ENCODE measurements at regions not wholly inside any gene's neighbourhood (a gene's known extent, or its start where the extent isn't known, plus 50 kb on each side); places are given as distances from the start of the nearest gene placed in this dataset.

- H4K20me1 ChIP-seq (ENCODE audit: insufficient read depth), result no peaks in the 10 kb centered on the region
- TF ChIP-seq EZH2 (IDR thresholded peaks at IDR 0.05; ENCODE audit: borderline replicate concordance, insufficient read depth, low read length, poor library complexity, severe bottlenecking), result no peak
- TF ChIP-seq TAF1 (IDR thresholded peaks at IDR 0.05; ENCODE audit: low read depth), result no peak
- no peak for TF ChIP-seq MXI1 (conservative IDR thresholded peaks at IDR 0.05; ENCODE audit: poor library complexity, severe bottlenecking)
- no peak for TF ChIP-seq SMC3 (conservative IDR thresholded peaks at IDR 0.05; ENCODE audit: poor library complexity)
- no peak for TF ChIP-seq REST (IDR thresholded peaks at IDR 0.05; ENCODE audit: borderline replicate concordance)
- no peak for TF ChIP-seq CTCF (IDR thresholded peaks at IDR 0.05; ENCODE audit: poor library complexity, severe bottlenecking)
- TF ChIP-seq RAD21 (conservative IDR thresholded peaks at IDR 0.05), result no peak
- no peak for TF ChIP-seq POLR2AphosphoS5 (IDR thresholded peaks at IDR 0.05)
- TF ChIP-seq EP300 (conservative IDR thresholded peaks at IDR 0.05; ENCODE audit: poor library complexity, severe bottlenecking), result no peak
- H3K9me3 ChIP-seq (ENCODE audit: low read length), result no peaks in the 10 kb centered on the region
- no peak overlapping the region for H3K27ac ChIP-seq (ENCODE audit: low read length)
- no peak overlapping the region for H3K4me2 ChIP-seq (ENCODE audit: low read length)
- no peaks in the 10 kb centered on the region for H3K79me2 ChIP-seq (replicated peaks; ENCODE audit: insufficient read depth, low read length)
- no peak overlapping the region for H2AFZ ChIP-seq (ENCODE audit: low read depth, low read length)
- H3K27me3 ChIP-seq (ENCODE audit: insufficient read depth, low read depth, low read length), result no peaks in the 10 kb centered on the region
- H3F3A ChIP-seq (ENCODE audit: insufficient read depth, low read length, poor library complexity, severe bottlenecking), result no peaks in the 10 kb centered on the region
- no peaks in the 10 kb centered on the region for H3K36me3 ChIP-seq (ENCODE audit: insufficient read depth, low read length)
- H3K4me3 ChIP-seq (ENCODE audit: low read length), result no peak overlapping the region
- H3K9me2 ChIP-seq (ENCODE audit: insufficient read depth, low read length), result no peaks in the 10 kb centered on the region
- H3K9ac ChIP-seq (ENCODE audit: low read length), result no peak overlapping the region
These were observed 348.0 kb upstream of the DPPA4 start for GRCh38 chr3:109685084-109686079.

- Histone ChIP-seq H3K9ac (ENCODE audit: low read length) (no peak overlapping the region), H3K4me2 (ENCODE audit: low read length) (no peak overlapping the region), H3K9me3 (ENCODE audit: low read length) (no peaks in the 10 kb centered on the region), H4K20me1 (ENCODE audit: insufficient read depth) (no peaks in the 10 kb centered on the region), H3K27me3 (ENCODE audit: insufficient read depth, low read depth, low read length) (no peaks in the 10 kb centered on the region), H3F3A (ENCODE audit: insufficient read depth, low read length, poor library complexity, severe bottlenecking) (no peaks in the 10 kb centered on the region), H3K4me3 (ENCODE audit: low read length) (no peak overlapping the region), H3K79me2 (replicated peaks; ENCODE audit: insufficient read depth, low read length) (no peaks in the 10 kb centered on the region), H2AFZ (ENCODE audit: low read depth, low read length) (no peak overlapping the region), H3K9me2 (ENCODE audit: insufficient read depth, low read length) (no peaks in the 10 kb centered on the region), H3K27ac (ENCODE audit: low read length) (no peak overlapping the region), H3K36me3 (ENCODE audit: insufficient read depth, low read length) (no peaks in the 10 kb centered on the region)
- TF ChIP-seq RAD21 (conservative IDR thresholded peaks at IDR 0.05), result no peak
- TF ChIP-seq EP300 (conservative IDR thresholded peaks at IDR 0.05; ENCODE audit: poor library complexity, severe bottlenecking), result no peak
- TF ChIP-seq TAF1 (IDR thresholded peaks at IDR 0.05; ENCODE audit: low read depth), result no peak
- TF ChIP-seq REST (IDR thresholded peaks at IDR 0.05; ENCODE audit: borderline replicate concordance), result no peak
- TF ChIP-seq EZH2 (IDR thresholded peaks at IDR 0.05; ENCODE audit: borderline replicate concordance, insufficient read depth, low read length, poor library complexity, severe bottlenecking), result no peak
- no peak for TF ChIP-seq MXI1 (conservative IDR thresholded peaks at IDR 0.05; ENCODE audit: poor library complexity, severe bottlenecking)
- TF ChIP-seq SMC3 (conservative IDR thresholded peaks at IDR 0.05; ENCODE audit: poor library complexity), result no peak
- no peak for TF ChIP-seq POLR2AphosphoS5 (IDR thresholded peaks at IDR 0.05)
- TF ChIP-seq CTCF (IDR thresholded peaks at IDR 0.05; ENCODE audit: poor library complexity, severe bottlenecking), result no peak
These were observed 350.3 kb upstream of the DPPA4 start for GRCh38 chr3:109687626-109688025.
